ENCODE measurements at regions not wholly inside any gene's neighbourhood (a gene's known extent, or its start where the extent isn't known, plus 50 kb on each side); places are given as distances from the start of the nearest gene placed in this dataset.

DNA sequence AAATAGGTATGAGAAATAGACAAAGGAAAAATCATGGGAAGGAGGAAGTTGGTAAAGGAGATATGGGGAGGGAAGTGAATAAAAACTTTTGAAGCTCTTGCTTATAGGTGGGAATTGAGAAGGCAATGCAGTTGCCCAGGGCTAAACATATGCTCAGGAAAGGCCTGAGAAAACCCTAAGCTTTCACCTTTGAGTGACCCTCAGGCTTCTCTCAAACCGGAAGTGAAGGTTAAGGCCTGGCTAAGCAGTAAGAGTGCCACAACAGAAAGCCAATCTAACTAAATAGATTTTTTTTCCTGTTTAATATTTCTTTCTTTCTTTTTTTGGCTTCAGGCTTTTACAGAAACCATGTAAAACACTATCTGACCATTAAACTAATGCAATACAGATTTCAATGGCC, 69.5 kb upstream of the GABRA3 start (continued):
- TF ChIP-seq RAD21 (IDR thresholded peaks at IDR 0.05 in 1 of 2, conservative IDR thresholded peaks at IDR 0.05 in 1 of 2; ENCODE audit: low read depth in 2 of 2, low read length in 2 of 2) (no peak), CHD1 (IDR thresholded peaks at IDR 0.05; ENCODE audit: low read depth, low read length) (no peak), KDM1A (IDR thresholded peaks at IDR 0.05; ENCODE audit: borderline replicate concordance, low read length) (no peak), CREB1 (IDR thresholded peaks at IDR 0.05) (no peak), KDM5A (IDR thresholded peaks at IDR 0.05; ENCODE audit: low read length) (no peak)
- TF ChIP-seq, protein P1, sequence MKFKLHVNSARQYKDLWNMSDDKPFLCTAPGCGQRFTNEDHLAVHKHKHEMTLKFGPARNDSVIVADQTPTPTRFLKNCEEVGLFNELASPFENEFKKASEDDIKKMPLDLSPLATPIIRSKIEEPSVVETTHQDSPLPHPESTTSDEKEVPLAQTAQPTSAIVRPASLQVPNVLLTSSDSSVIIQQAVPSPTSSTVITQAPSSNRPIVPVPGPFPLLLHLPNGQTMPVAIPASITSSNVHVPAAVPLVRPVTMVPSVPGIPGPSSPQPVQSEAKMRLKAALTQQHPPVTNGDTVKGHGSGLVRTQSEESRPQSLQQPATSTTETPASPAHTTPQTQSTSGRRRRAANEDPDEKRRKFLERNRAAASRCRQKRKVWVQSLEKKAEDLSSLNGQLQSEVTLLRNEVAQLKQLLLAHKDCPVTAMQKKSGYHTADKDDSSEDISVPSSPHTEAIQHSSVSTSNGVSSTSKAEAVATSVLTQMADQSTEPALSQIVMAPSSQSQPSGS (IDR thresholded peaks at IDR 0.05; ENCODE audit: low read length): no peak

Data from H1 (cell line).